KOPT-K1 (cell line): ENCODE measurements at regions not wholly inside any gene's neighbourhood (a gene's known extent, or its start where the extent isn't known, plus 50 kb on each side); places are given as distances from the start of the nearest gene placed in this dataset.

Source experiments
- H3K27ac ChIP-seq: fragments of 200-600 bp; sonication (generic); 2 replicates; pipeline ENCODE4 v1.5.1; 2016; ENCODE audit warnings: antibody characterized with exemption, mild to moderate bottlenecking, low read depth, low read length; ENCODE audit not compliant: poor library complexity, severe bottlenecking
- H3K36me3 ChIP-seq: fragments of 200-600 bp; sonication (generic); 2 replicates; pipeline ENCODE4 v1.5.1; 2017; ENCODE audit warnings: antibody characterized with exemption, mild to moderate bottlenecking, low read length, moderate library complexity; ENCODE audit not compliant: insufficient read depth
- H3K9me3 ChIP-seq: fragments of 200-600 bp; sonication (generic); 2 replicates; pipeline ENCODE4 v1.5.1; 2017; ENCODE audit warnings: antibody characterized with exemption, low read length, mild to moderate bottlenecking; ENCODE audit not compliant: insufficient read depth, poor library complexity, severe bottlenecking

- Histone ChIP-seq H3K27ac (no peak overlapping the region), H3K36me3 (no peaks in the 10 kb centered on the region), H3K9me3 (no peaks in the 10 kb centered on the region)
Observed at GRCh38 chr5:96595300-96596090, 66.7 kb upstream of the CAST start.

GRCh38 chr5:96597438-96598020 lies 64.6 kb upstream of the CAST start:
- Histone ChIP-seq H3K27ac (no peak overlapping the region), H3K9me3 (no peaks in the 10 kb centered on the region), H3K36me3 (no peaks in the 10 kb centered on the region)

- Histone ChIP-seq H3K9me3 (no peaks in the 10 kb centered on the region), H3K36me3 (no peaks in the 10 kb centered on the region), H3K27ac (no peak overlapping the region)
Observed at GRCh38 chr5:96601200-96601599, 61.0 kb upstream of the CAST start.

DNA sequence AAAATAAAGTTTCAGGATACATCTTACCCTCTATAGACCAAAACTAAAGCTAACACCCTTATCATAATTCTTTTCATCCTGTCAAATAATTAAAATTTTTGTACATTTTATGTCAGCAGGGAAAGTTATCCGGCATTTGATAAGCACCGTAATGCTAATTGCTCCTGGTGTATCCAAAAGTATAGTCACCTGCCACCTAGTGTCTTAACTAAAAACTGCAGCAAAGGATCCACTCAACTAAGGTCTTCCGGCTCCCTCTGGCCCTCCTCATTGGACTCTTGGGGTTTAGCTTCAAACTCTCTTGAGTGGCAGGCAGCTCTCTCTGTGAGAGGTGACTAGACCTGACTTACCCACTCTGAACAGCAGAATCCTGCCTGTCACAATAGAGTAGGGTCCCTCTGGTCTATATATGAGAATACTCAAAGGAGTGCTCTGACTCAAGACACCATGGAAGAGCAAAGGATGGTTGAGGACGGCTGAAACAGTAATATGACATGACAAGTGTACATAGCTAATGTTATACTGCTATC lies 60.4 kb upstream of the CAST start:
- Histone ChIP-seq H3K27ac (no peak overlapping the region), H3K9me3 (no peaks in the 10 kb centered on the region), H3K36me3 (no peaks in the 10 kb centered on the region)

DNA sequence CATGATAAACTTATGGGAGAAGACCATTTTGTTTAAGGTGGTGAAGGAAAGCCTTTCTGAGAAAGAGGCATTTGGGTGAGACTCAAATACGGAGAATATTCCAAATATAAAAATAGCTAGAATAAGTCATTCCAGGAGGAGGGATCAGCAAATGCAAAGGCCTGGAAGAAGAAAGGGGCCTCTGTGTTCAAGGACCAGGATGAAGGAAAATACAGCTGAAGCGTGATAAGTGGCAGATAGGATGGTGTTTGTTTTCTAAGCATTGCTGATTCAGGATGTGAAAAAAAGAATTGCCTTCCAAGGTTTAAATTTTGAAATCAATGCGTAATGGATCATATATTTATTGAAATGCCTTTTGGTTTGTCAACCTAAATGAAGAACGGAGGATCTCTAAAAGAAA lies 59.4 kb upstream of the CAST start:
- Histone ChIP-seq H3K27ac (no peak overlapping the region), H3K9me3 (no peaks in the 10 kb centered on the region), H3K36me3 (no peaks in the 10 kb centered on the region)

DNA sequence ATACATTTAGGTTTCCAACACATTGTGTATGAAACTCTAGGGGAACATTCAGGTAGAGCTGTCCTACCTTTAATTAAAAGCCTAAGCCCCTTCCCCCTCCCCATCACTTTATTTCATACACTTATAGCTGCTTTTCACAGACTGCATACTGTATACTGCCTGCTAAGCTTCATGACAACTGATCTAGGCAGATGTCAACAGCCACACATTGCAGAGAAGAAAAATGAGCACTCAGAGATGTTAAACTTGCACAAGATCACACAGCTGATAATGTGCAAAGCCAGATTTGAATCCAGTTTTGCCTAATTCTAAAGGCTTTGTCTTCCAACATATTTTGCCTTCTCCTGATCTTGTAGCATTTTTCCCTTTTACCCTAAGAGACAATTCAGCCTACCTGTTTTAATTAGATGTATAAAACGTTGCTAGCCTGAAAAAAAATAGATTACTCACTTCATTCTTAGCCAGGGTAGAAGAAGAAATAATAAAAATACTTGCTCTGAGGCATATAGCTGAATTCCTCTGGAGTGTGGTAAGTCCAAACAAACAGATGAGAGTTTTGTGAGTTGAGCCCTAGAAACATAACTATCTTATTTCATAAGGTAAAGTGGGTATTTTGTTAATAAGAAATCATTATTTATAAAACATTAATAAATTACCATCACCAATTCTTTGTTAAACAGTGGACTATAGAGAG lies 56.9 kb upstream of the CAST start:
- no peak overlapping the region for H3K27ac ChIP-seq
- peaks cover 6% of the 10 kb centered on the region for H3K9me3 ChIP-seq
- no peaks in the 10 kb centered on the region for H3K36me3 ChIP-seq

- Histone ChIP-seq H3K27ac (no peak overlapping the region), H3K9me3 (peaks cover 8% of the 10 kb centered on the region), H3K36me3 (no peaks in the 10 kb centered on the region)
Observed at GRCh38 chr5:96609369-96609768, 52.8 kb upstream of the CAST start.

DNA sequence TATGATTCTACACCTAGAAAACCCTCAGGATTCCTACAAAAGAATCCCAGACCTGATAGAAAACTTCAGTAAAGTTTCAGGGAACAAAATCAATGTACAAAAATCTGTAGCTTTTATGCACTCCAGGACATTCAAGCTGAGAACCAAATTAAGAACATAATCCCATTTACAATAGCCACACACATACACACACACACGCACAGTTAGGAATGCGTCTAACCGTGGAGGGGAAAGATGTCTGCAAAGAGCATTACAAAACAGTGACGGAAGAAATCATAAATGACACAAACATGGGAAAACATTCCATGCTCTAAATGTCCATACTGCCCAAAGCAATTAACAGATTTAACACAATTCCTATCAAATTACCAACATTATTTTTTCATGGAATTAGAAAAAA lies 51.4 kb upstream of the CAST start:
- no peaks in the 10 kb centered on the region for H3K36me3 ChIP-seq
- peaks cover 8% of the 10 kb centered on the region for H3K9me3 ChIP-seq
- no peak overlapping the region for H3K27ac ChIP-seq

GRCh38 chr5:96611946-96612345 lies 50.2 kb upstream of the CAST start:
- H3K36me3 ChIP-seq: no peaks in the 10 kb centered on the region
- peaks cover 8% of the 10 kb centered on the region for H3K9me3 ChIP-seq
- no peak overlapping the region for H3K27ac ChIP-seq
